ENCODE measurements at regions not wholly inside any gene's neighbourhood (a gene's known extent, or its start where the extent isn't known, plus 50 kb on each side); places are given as distances from the start of the nearest gene placed in this dataset.
"Not testable (repeated sequence)": the region's sequence is repeated elsewhere in the genome, so short reads cannot be mapped to it uniquely, and the experiment has no call there.

GRCh38 chr9:39009743-39010142 lies 278.2 kb downstream of the CNTNAP3 start:
- not testable (repeated sequence) for TF ChIP-seq EZH2 (IDR thresholded peaks at IDR 0.05; ENCODE audit: insufficient read depth, low read length); CTCF (IDR thresholded peaks at IDR 0.05; ENCODE audit: insufficient read depth, low read depth, low read length)
